A549 (cell line): ENCODE measurements at regions not wholly inside any gene's neighbourhood (a gene's known extent, or its start where the extent isn't known, plus 50 kb on each side); places are given as distances from the start of the nearest gene placed in this dataset.

ENCODE experiments used
- ATAC-seq, 2 experiments: fragments of 200-7000 bp in 1 of 2; fragments of >200 bp in 1 of 2; cut with Nextera tagmentation in 1 of 2; cut with Tn5 transposase in 1 of 2; 3 replicates each; pipeline versions ENCODE4 v1.8.0 to v1.9.1; 2018 to 2020; ENCODE audit warnings: mild to moderate bottlenecking in 1 of 2, moderate library complexity in 1 of 2
- CTCF ChIA-PET: fragments of 300-600 bp; sonication (Branson Sonifier 250); formaldehyde crosslinking; extraction: SDS; loops from one replicate; lab custom pipeline; 2021; ENCODE audit warnings: antibody characterized with exemption, inconsistent platforms; lab: Yijun Ruan, JAX
- POLR2A ChIA-PET: fragments of 350-600 bp; formaldehyde crosslinking; extraction: SDS; loops from one replicate; lab custom pipeline; 2021; ENCODE audit warnings: antibody characterized with exemption, inconsistent platforms; lab: Yijun Ruan, JAX
- DNase-seq, 2 experiments: peaks; one replicate each; pipeline versions ENCODE4 v3.0.0 to v3.0.0-alpha.2; 2011 to 2016; ENCODE audit warnings: low read depth in 1 of 2, low spot score in 1 of 2
- FAIRE-seq: peaks from 2 replicates; lab custom pipeline; 2011; peaks lifted over from hg19 to GRCh38; lab: Jason Lieb, UNC
- H3K27ac ChIP-seq, 2 experiments: fragments of >200 bp; sonication (Bioruptor Twin); formaldehyde crosslinking; 3 replicates each; pipeline ENCODE4 v1.5.1; 2016 to 2017
- H3K4me1 ChIP-seq: fragments of >200 bp; sonication (Bioruptor Twin); formaldehyde crosslinking; 3 replicates; pipeline ENCODE4 v1.6.1; 2016
- H3K4me2 ChIP-seq: fragments of >200 bp; sonication (Bioruptor Twin); formaldehyde crosslinking; 3 replicates; pipeline ENCODE4 v1.6.1; 2016
- H3K4me3 ChIP-seq: fragments of >200 bp; sonication (Bioruptor Twin); formaldehyde crosslinking; 3 replicates; pipeline ENCODE4 v1.5.1; 2016
- H3K9me3 ChIP-seq: fragments of >200 bp; sonication (Bioruptor Twin); formaldehyde crosslinking; 3 replicates; pipeline ENCODE4 v1.6.1; 2016
- ATOH8 ChIP-seq: fragments of 250-450 bp; sonication (Bioruptor Pico); IDR thresholded peaks from 2 replicates; pipeline ENCODE4 v1.5.0; 2020; ENCODE audit warnings: low read depth, mild to moderate bottlenecking, moderate library complexity
- BHLHE40 ChIP-seq: IDR thresholded peaks from 2 replicates; pipeline ENCODE4 v1.6.1; 2012; ENCODE audit warnings: low read depth, low read length, inconsistent platforms
- CBX8 ChIP-seq: fragments of 200-600 bp; sonication (generic); IDR thresholded peaks from 2 replicates; pipeline ENCODE4 v1.6.1; 2016
- CEBPB ChIP-seq, 2 experiments: fragments of >200 bp in 1 of 2; sonication (Bioruptor Twin) in 1 of 2; formaldehyde crosslinking in 1 of 2; IDR thresholded peaks; 2 replicates each; pipeline ENCODE4 v1.6.1; 2012 to 2016
- CHD4 ChIP-seq: fragments of 200-600 bp; sonication (generic); IDR thresholded peaks from 2 replicates; pipeline ENCODE4 v1.6.1; 2016; ENCODE audit warnings: antibody characterized with exemption, mild to moderate bottlenecking, borderline replicate concordance
- EP300 ChIP-seq, 2 experiments: fragments of >200 bp; sonication (Bioruptor Twin); formaldehyde crosslinking; IDR thresholded peaks; 2 replicates in 1 of 2; 3 replicates in 1 of 2; pipeline ENCODE4 v1.6.1; 2016 to 2017
- HMGXB4 ChIP-seq: fragments of 250-450 bp; sonication (Bioruptor Pico); IDR thresholded peaks from 2 replicates; pipeline ENCODE4 v1.5.0; 2021; ENCODE audit warnings: mild to moderate bottlenecking, moderate library complexity, borderline replicate concordance
- JUN ChIP-seq, 2 experiments: fragments of >200 bp; sonication (Bioruptor Twin); formaldehyde crosslinking; IDR thresholded peaks; 2 replicates in 1 of 2; 3 replicates in 1 of 2; pipeline ENCODE4 v1.6.1; 2016 to 2017
- JUNB ChIP-seq: fragments of >200 bp; sonication (Bioruptor Twin); formaldehyde crosslinking; IDR thresholded peaks from 2 replicates; pipeline ENCODE4 v1.6.1; 2016
- KDM1A ChIP-seq: fragments of 200-600 bp; sonication (generic); IDR thresholded peaks from 2 replicates; pipeline ENCODE4 v1.6.1; 2016; ENCODE audit warnings: low read depth, mild to moderate bottlenecking
- MAX ChIP-seq: IDR thresholded peaks from 2 replicates; pipeline ENCODE4 v1.6.1; 2012
- NFE2L2 ChIP-seq: fragments of 150-350 bp; conservative IDR thresholded peaks from 2 replicates; pipeline ENCODE4 v1.6.1; 2014; ENCODE audit warnings: low read length
- PBX3 ChIP-seq: IDR thresholded peaks from 2 replicates; pipeline ENCODE4 v1.6.1; 2012
- POLR2A ChIP-seq: IDR thresholded peaks from 2 replicates; pipeline ENCODE4 v1.6.1; 2012; ENCODE audit warnings: mild to moderate bottlenecking, low read length
- RARB ChIP-seq: fragments of 250-450 bp; sonication (Bioruptor Pico); IDR thresholded peaks from 2 replicates; pipeline ENCODE4 v1.8.0; 2021; ENCODE audit warnings: mild to moderate bottlenecking, moderate library complexity
- RNF2 ChIP-seq: fragments of 200-600 bp; sonication (generic); IDR thresholded peaks from 2 replicates; pipeline ENCODE4 v1.6.1; 2016; ENCODE audit warnings: low read depth, mild to moderate bottlenecking, antibody characterized with exemption, moderate library complexity, borderline replicate concordance
- TFCP2L1 ChIP-seq: fragments of 250-450 bp; sonication (Bioruptor Pico); IDR thresholded peaks from 2 replicates; pipeline ENCODE4 v1.5.0; 2021; ENCODE audit warnings: mild to moderate bottlenecking
- TP53 ChIP-seq: fragments of 250-450 bp; sonication (Bioruptor Pico); IDR thresholded peaks from 2 replicates; pipeline ENCODE4 v1.5.0; 2021; ENCODE audit warnings: mild to moderate bottlenecking, moderate library complexity
- USF2 ChIP-seq: fragments of 450-650 bp; IDR thresholded peaks from 2 replicates; pipeline ENCODE4 v1.6.1; 2014; ENCODE audit warnings: antibody characterized with exemption
- ZSCAN20 ChIP-seq: fragments of 250-450 bp; sonication (Bioruptor Pico); IDR thresholded peaks from 2 replicates; pipeline ENCODE4 v1.8.0; 2022; ENCODE audit warnings: mild to moderate bottlenecking, moderate library complexity
- WGBS: methylation state at CpG from one replicate; pipeline ENCODE4 v1.1.6; 2017; ENCODE audit errors: missing lambda C conversion rate; 5-methylcytosine and 5-hydroxymethylcytosine counted together

- no peak for FAIRE-seq
- H3K4me1 ChIP-seq = no peaks in the 10 kb centered on the region
- DNase-seq = no peak
- H3K9me3 ChIP-seq = no peaks in the 10 kb centered on the region
- H3K27ac ChIP-seq = no peak overlapping the region
- H3K4me2 ChIP-seq = no peak overlapping the region
- 20% methylated on average over 2 of the region's 2 CpGs for WGBS
- ATAC-seq = no peak
- CTCF ChIA-PET = interaction anchor here (1.0 kb wide), 1 partner anchor 17 kb away, joined by 3 read pairs; no protein-coding TSS in a partner anchor
- TF ChIP-seq RNF2 (no peak), JUN (IDR thresholded peaks at IDR 0.05) (no peak), RARB (no peak), TP53 (no peak), CBX8 (no peak), BHLHE40 (no peak), PBX3 (no peak), ATOH8 (CRISPR knock-in tag) (no peak), HMGXB4 (CRISPR knock-in tag) (no peak), TFCP2L1 (no peak), POLR2A (no peak), EP300 (IDR thresholded peaks at IDR 0.05) (no peak), MAX (no peak), KDM1A (no peak), JUNB (no peak), USF2 (no peak), CHD4 (no peak), CEBPB (IDR thresholded peaks at IDR 0.05) (no peak)
- no peak overlapping the region for H3K4me3 ChIP-seq
- POLR2A ChIA-PET = no interaction called here
Observed at GRCh38 chr13:62337109-62337880, 921.6 kb upstream of the PCDH20 start.

- FAIRE-seq = no peak
- no peak for ATAC-seq
- ChIA-PET CTCF (no interaction called here), POLR2A (no interaction called here)
- no peak for TF ChIP-seq USF2
- no peak for TF ChIP-seq BHLHE40
- no peak for TF ChIP-seq NFE2L2
- no peak for TF ChIP-seq ZSCAN20 (CRISPR knock-in tag)
- Histone ChIP-seq H3K27ac (no peak overlapping the region), H3K4me1 (no peaks in the 10 kb centered on the region), H3K4me3 (no peak overlapping the region), H3K4me2 (no peak overlapping the region), H3K9me3 (no peaks in the 10 kb centered on the region)
- no peak for DNase-seq
- WGBS = 4% methylated on average over 1 of the region's 1 CpG
Observed at GRCh38 chr13:62336507-62336906, 920.9 kb upstream of the PCDH20 start.
